ENCODE measurements at regions not wholly inside any gene's neighbourhood (a gene's known extent, or its start where the extent isn't known, plus 50 kb on each side); places are given as distances from the start of the nearest gene placed in this dataset.

GRCh38 chr16:59665618-59666220, 931.6 kb upstream of the GOT2 start:
- Mint-ChIP-seq H3K36me3 (ENCODE audit: low read depth) (peaks cover 4% of the 10 kb centered on the region; the same call in 1 of the 3 replicates), H3K27me3 (ENCODE audit: insufficient read depth, low read depth, poor library complexity) (no peaks in the 10 kb centered on the region)
- DNase-seq (ENCODE audit: low spot score), result no peak

More at GRCh38 chr16:59665618-59666220, 931.6 kb upstream of the GOT2 start:
- no peaks in the 10 kb centered on the region for H3K4me1 Mint-ChIP-seq
- Histone ChIP-seq H4K20me1 (replicated peaks; ENCODE audit: insufficient read depth) (no peaks in the 10 kb centered on the region), H3K9me2 (ENCODE audit: insufficient read depth) (peaks cover 4% of the 10 kb centered on the region; the same call in 1 of the 2 replicates), H3K36me3 (ENCODE audit: insufficient read depth) (no peaks in the 10 kb centered on the region), H3F3A (replicated peaks; ENCODE audit: low read depth) (no peaks in the 10 kb centered on the region), H2AFZ (no peak overlapping the region), H3K27ac (ENCODE audit: low read depth) (no peak overlapping the region), H3K4me3 (no peak overlapping the region), H3K4me2 (no peak overlapping the region), H3K79me2 (replicated peaks; ENCODE audit: insufficient read depth) (no peaks in the 10 kb centered on the region), H3K27me3 (ENCODE audit: insufficient read depth) (no peaks in the 10 kb centered on the region), H3K4me1 (ENCODE audit: insufficient read depth) (no peaks in the 10 kb centered on the region)
- H3K27ac Mint-ChIP-seq, result no peak overlapping the region
- TF ChIP-seq STAT1 (IDR thresholded peaks at IDR 0.05; ENCODE audit: unreplicated experiment) (no peak), CREB1 (CRISPR knock-in tag; IDR thresholded peaks at IDR 0.05; ENCODE audit: low read depth) (no peak), CTCF (conservative IDR thresholded peaks at IDR 0.05; ENCODE audit: low read depth in 2 of 2) (no peak), POLR2AphosphoS5 (IDR thresholded peaks at IDR 0.05; ENCODE audit: low read depth) (no peak), ZNF331 (CRISPR knock-in tag; IDR thresholded peaks at IDR 0.05; ENCODE audit: low read depth) (no peak), NANOG (IDR thresholded peaks at IDR 0.05; ENCODE audit: borderline replicate concordance) (no peak), ZNF462 (CRISPR knock-in tag; IDR thresholded peaks at IDR 0.05) (no peak), EZH2 (IDR thresholded peaks at IDR 0.05; ENCODE audit: low read depth, unreplicated experiment) (no peak), EZH2phosphoT487 (IDR thresholded peaks at IDR 0.05; ENCODE audit: unreplicated experiment) (no peak), JUNB (IDR thresholded peaks at IDR 0.05; ENCODE audit: unreplicated experiment) (no peak)
- peaks cover 9% of the 10 kb centered on the region; the same call in 2 of the 3 replicates for H3K9me3 Mint-ChIP-seq
- H3K4me3 Mint-ChIP-seq, result no peak overlapping the region
- no peak for ATAC-seq
